Activated T-helper 2 cell treated with anti-CD3 and anti-CD28 coated beads, Interferon-gamma antibody, Interleukin-2, Interleukin-4, amounts not matched to agents 10 μg/mL and 5 μg/mL and 100 μg/mL, durations not matched to agents 14 hours and 24 hours and 36 hours (primary cell): ENCODE measurements at regions not wholly inside any gene's neighbourhood (a gene's known extent, or its start where the extent isn't known, plus 50 kb on each side); places are given as distances from the start of the nearest gene placed in this dataset.

Source experiments
- DNase-seq: peaks from one replicate; pipeline ENCODE4 v3.0.0; 2021; ENCODE audit warnings: low spot score
- H3K27ac Mint-ChIP-seq: one replicate; pipeline ENCODE4 v1.8.0; 2021; ENCODE audit warnings: mixed read lengths
- H3K27me3 Mint-ChIP-seq: one replicate; pipeline ENCODE4 v1.8.0; 2021; ENCODE audit warnings: low read depth, mixed read lengths
- H3K36me3 Mint-ChIP-seq: one replicate; pipeline ENCODE4 v1.8.0; 2021; ENCODE audit warnings: low read depth, mixed read lengths
- H3K4me1 Mint-ChIP-seq: one replicate; pipeline ENCODE4 v1.8.0; 2021; ENCODE audit warnings: low read depth, mixed read lengths
- H3K4me3 Mint-ChIP-seq: one replicate; pipeline ENCODE4 v1.8.0; 2021; ENCODE audit warnings: low read depth, mild to moderate bottlenecking, moderate library complexity, mixed read lengths
- H3K9me3 Mint-ChIP-seq: one replicate; pipeline ENCODE4 v1.8.0; 2021; ENCODE audit warnings: mixed read lengths
- intact Hi-C: fragments of 100-400 bp; cut with micrococcal nuclease; formaldehyde crosslinking; loops from one replicate; pipeline ENCODE4 v1.15.1; 2023

DNA sequence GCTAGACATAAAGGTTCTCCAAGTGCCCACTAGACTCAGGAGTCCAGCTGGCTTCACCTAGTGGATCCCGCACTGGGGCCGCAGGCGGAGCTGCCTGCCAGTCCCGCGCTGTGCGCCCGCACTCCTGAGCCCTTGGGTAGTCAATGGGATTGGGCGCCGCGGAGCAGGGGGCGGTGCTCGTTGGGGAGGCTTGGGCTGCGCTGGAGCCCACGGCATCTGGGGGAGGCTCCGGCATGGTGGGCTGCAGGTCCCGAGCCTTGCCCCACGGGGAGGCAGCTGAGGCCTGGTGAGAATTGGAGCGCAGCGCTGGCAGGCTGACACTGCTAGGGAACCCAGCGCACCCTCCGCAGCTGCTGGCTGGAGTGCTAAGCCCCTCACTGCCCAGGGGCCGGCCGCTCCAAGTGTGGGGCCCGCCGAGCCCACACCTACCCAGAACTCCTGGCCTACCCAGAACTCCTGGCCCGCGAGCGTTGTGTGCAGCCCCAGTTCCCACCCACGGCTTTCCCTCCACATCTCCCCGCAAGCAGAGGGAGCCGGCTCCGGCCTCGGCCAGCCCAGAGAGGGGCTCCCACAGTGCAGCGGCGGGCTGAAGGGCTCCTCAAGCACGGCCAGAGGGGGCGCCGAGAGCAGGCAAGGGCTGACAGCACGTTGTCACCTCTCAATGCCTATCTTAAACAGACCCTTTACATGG lies 260.7 kb upstream of the DMRT1 start:
- Mint-ChIP-seq H3K9me3 (no peaks in the 10 kb centered on the region), H3K4me1 (no peaks in the 10 kb centered on the region), H3K27ac (no peak overlapping the region), H3K27me3 (peaks cover 2% of the 10 kb centered on the region), H3K36me3 (no peaks in the 10 kb centered on the region), H3K4me3 (no peak overlapping the region)
- DNase-seq, result no peak
- intact Hi-C loops, result no loop called here

DNA sequence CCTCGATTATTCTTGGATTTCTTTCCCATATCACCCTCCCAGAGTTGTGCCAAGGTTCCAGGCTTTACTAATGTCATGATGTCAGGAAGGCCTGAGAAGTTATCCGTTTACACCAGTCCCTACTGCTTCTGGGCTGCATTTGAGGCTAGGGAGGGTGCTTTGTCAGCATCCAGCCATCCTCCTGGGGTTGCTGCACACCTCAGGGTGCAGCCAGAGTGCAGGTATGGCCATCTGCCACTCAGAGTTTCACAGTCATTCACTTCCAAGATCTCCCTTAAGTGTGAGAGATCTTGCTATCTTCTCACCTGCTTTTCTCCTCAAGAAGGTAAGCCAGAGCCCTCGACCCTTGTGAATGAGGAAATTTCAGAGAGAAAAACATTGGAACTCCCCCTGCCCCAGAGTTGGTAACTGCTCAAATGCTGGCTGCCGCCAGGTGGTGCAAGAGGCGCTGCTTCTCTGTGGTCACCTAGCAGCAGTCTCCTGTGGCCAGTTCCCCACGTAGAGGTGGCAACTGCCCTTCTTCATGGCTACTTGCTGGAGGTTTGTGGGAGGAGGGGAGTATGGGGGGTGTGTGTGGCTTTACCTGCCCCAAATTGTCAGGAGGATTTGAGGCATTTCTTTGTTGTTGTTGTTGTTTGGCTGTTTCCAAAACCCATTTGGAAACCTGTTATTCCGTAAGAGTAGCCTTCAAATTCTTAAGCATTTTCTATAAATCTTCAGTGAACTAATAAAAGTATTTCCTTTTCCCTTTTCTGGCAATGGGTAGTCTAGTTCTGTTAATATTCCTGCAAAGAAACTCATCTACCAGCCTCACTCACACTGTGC lies 259.6 kb upstream of the DMRT1 start:
- Mint-ChIP-seq H3K4me3 (no peak overlapping the region), H3K9me3 (no peaks in the 10 kb centered on the region), H3K27me3 (peaks cover under 1% of the 10 kb centered on the region), H3K36me3 (no peaks in the 10 kb centered on the region), H3K4me1 (no peaks in the 10 kb centered on the region), H3K27ac (no peak overlapping the region)
- intact Hi-C loops, result no loop called here
- DNase-seq, result no peak

DNA sequence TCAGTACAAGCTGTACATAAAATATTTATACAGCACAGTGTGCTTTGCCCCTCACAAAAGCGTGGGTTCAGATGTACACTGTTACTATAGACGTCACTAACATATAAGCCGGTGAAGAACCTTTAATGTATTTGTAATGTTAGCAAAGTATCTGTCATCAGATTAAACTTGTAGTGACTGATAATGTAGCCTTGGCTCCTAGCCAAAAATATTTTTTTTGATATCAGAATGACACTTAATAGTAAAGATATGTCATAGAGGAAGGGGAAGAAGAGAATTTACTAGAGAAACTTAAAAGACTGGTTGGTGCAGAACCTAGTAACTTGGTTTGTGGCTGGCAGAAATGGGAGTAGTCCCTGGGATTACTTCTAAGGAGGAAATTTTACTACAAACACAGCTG lies 258.7 kb upstream of the DMRT1 start:
- Mint-ChIP-seq H3K36me3 (no peaks in the 10 kb centered on the region), H3K27me3 (no peaks in the 10 kb centered on the region), H3K27ac (no peak overlapping the region), H3K4me1 (no peaks in the 10 kb centered on the region), H3K9me3 (no peaks in the 10 kb centered on the region), H3K4me3 (no peak overlapping the region)
- intact Hi-C loops, result no loop called here
- DNase-seq, result no peak

DNA sequence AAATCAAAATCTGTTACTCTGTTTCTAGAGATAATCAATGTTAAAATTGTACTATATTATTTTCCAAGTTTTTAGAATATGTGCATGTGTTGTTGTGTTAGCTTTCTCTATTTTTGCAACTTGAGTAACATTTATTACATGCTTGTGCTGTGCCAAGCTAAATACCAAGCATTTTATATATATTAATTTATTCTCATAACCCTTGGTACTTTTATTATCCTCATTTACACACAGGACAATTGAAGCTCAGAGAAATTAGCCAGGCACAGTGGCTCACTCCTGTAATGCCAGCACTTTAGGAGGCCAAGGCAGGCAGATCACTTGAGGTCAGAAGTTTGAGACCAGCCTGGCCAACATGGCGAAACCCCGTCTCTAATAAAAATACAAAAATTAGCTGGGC lies 254.0 kb upstream of the DMRT1 start:
- no peaks in the 10 kb centered on the region for H3K27me3 Mint-ChIP-seq
- no peaks in the 10 kb centered on the region for H3K9me3 Mint-ChIP-seq
- H3K4me1 Mint-ChIP-seq, result peaks cover 3% of the 10 kb centered on the region
- intact Hi-C loops, result no loop called here
- no peak overlapping the region for H3K4me3 Mint-ChIP-seq
- no peak overlapping the region for H3K27ac Mint-ChIP-seq
- no peaks in the 10 kb centered on the region for H3K36me3 Mint-ChIP-seq
- no peak for DNase-seq

DNA sequence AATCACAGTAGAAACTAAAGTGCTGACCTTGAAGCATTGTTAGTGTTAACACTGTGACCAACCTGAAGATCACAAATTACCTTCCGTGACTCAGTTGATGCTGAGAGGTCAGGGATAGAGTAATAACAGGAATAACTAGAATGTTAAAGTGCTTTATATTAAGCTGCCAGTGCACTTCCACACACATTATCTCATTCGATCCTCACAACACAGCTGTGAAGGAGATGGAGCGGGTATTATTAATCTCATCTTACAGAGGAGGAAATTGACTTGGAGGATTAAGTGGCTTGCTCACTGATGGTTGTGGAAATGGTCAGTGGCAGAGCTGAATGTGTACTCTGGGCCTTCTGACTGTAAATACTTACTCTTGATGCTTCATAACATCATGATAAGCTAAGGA lies 252.5 kb upstream of the DMRT1 start:
- no peak for DNase-seq
- Mint-ChIP-seq H3K9me3 (no peaks in the 10 kb centered on the region), H3K4me3 (no peak overlapping the region), H3K27me3 (peaks cover 6% of the 10 kb centered on the region), H3K4me1 (peaks cover 3% of the 10 kb centered on the region), H3K27ac (no peak overlapping the region), H3K36me3 (no peaks in the 10 kb centered on the region)
- intact Hi-C loops, result no loop called here

DNA sequence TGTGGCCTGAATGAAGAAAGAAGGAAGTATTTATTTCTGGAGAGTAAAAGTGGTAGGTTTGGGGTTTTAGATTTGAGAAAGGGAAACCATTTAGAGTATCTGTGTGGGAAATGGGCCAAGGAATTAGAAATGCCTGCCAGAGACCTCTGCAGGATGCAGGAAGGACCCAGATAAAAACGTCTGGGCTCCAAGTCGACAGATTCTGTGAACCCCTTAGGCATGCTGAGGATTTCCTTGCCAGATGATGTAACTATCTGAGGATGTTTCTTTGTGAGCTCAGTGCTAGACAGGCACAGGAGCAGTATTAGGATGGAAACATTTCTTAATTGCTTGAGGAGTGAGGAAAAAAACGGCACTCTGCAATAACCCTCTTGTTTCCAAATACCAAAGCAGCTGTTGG lies 251.8 kb upstream of the DMRT1 start:
- intact Hi-C loops, result no loop called here
- Mint-ChIP-seq H3K9me3 (no peaks in the 10 kb centered on the region), H3K4me1 (peaks cover 3% of the 10 kb centered on the region), H3K27ac (no peak overlapping the region), H3K36me3 (no peaks in the 10 kb centered on the region), H3K4me3 (no peak overlapping the region), H3K27me3 (peaks cover 10% of the 10 kb centered on the region)
- DNase-seq, result no peak

DNA sequence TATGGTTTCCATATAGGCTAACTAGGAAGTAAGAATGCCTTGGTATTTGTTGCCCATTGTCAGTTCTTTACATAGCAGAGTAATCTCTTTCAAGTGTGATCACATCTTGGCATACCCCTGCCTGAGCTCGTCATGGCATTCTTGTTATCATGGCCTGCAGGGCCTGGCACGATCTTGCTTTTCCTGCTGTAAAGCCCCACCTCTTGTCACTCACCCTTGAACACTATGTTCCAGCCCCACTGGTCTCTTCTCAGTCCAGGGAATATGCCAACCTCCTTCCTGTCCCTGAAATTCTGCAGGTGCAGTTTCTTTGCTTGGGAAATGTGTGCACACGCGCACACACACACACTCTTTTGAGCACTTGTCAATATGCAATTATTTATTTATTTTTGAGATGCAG lies 250.2 kb upstream of the DMRT1 start:
- no peak for DNase-seq
- intact Hi-C loops, result no loop called here
- Mint-ChIP-seq H3K4me1 (peaks cover 3% of the 10 kb centered on the region), H3K27me3 (peaks cover 14% of the 10 kb centered on the region), H3K27ac (no peak overlapping the region), H3K36me3 (no peaks in the 10 kb centered on the region), H3K4me3 (no peak overlapping the region), H3K9me3 (no peaks in the 10 kb centered on the region)

DNA sequence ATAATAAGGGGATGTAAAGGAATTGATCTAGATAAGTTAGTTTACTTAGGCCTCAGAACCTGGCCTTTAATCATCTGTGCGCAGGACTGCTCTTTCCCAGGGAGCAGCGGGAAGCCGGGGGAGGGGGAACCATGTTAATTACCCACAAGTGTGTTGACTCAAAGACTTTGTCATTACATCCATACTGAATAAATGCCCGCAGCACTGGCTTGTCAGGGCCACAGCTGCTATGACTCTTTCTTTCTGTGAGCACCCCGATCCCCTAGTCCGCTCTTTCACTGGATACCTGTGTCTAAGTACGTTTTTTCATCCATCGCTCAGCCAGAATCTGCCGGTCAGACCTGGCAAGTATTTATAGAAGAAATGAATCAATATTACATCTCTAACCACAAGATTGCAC lies 249.3 kb upstream of the DMRT1 start:
- DNase-seq, result no peak
- no peaks in the 10 kb centered on the region for H3K9me3 Mint-ChIP-seq
- H3K4me3 Mint-ChIP-seq, result no peak overlapping the region
- intact Hi-C loops, result no loop called here
- no peak overlapping the region for H3K27ac Mint-ChIP-seq
- peaks cover 3% of the 10 kb centered on the region for H3K4me1 Mint-ChIP-seq
- no peaks in the 10 kb centered on the region for H3K36me3 Mint-ChIP-seq
- H3K27me3 Mint-ChIP-seq, result peaks cover 17% of the 10 kb centered on the region

DNA sequence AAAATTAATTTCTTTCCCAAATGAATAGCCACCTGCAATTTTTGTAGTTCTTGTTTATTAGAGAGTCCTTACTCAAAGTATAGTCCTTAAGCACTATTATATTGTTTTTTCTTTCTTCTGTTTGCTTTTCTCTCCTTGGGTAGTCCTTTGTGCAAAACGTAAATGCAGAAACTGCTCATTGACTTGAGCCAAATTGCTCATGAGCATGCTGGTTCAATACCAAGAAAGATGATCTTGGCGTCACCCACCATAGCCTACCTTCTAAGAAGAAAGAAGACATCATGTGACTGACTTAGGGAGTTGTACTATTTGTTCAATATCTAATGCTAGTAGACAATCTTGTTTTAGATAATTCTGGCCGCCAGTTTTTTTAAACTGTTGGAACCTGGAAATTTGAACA lies 248.8 kb upstream of the DMRT1 start:
- H3K27ac Mint-ChIP-seq, result no peak overlapping the region
- H3K4me1 Mint-ChIP-seq, result peaks cover 3% of the 10 kb centered on the region
- no peak overlapping the region for H3K4me3 Mint-ChIP-seq
- peaks cover 17% of the 10 kb centered on the region for H3K27me3 Mint-ChIP-seq
- intact Hi-C loops, result no loop called here
- no peaks in the 10 kb centered on the region for H3K36me3 Mint-ChIP-seq
- H3K9me3 Mint-ChIP-seq, result no peaks in the 10 kb centered on the region
- DNase-seq, result no peak

DNA sequence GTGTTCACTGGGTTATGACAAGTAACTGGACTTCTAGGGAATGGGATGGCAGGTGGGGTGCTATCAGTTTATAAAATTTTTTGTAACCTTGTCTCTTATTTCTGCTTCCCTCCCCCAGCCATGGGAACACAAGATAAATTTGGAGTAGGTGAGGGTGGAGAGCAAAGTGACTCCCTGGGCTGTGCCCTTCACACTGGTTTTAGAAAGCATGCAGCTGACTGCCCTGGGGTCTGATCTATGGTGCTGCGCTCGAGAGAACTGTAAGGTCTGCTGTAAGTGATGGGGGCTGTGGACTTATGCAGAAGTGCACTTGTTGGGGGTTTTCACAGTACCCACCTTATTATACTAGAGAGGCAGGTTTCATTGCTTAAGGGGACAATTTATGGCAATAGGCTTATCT lies 247.7 kb upstream of the DMRT1 start:
- no peaks in the 10 kb centered on the region for H3K36me3 Mint-ChIP-seq
- H3K27ac Mint-ChIP-seq, result no peak overlapping the region
- H3K27me3 Mint-ChIP-seq, result peaks cover 21% of the 10 kb centered on the region
- H3K9me3 Mint-ChIP-seq, result no peaks in the 10 kb centered on the region
- no peak for DNase-seq
- H3K4me1 Mint-ChIP-seq, result peaks cover 3% of the 10 kb centered on the region
- intact Hi-C loops, result no loop called here
- H3K4me3 Mint-ChIP-seq, result no peak overlapping the region

DNA sequence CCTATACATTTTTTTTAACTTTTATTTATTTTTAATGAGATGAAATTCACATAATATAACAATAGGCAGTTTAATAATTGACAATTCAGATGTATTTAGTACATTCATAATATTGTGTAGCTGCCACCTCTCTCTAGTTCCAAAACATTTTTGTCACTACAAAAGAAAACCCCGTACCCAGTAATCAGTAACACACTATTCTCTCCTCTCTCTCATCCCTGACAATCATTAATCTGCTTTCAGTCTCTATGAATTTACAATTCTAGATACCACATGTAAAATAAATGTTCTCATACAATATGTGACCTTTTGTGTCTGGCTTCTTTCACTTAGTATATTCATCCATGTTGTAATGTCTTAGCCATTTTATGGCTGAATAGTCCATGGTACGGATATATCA lies 244.8 kb upstream of the DMRT1 start:
- Mint-ChIP-seq H3K4me3 (no peak overlapping the region), H3K4me1 (no peaks in the 10 kb centered on the region), H3K27ac (no peak overlapping the region), H3K36me3 (no peaks in the 10 kb centered on the region), H3K9me3 (no peaks in the 10 kb centered on the region), H3K27me3 (peaks cover 23% of the 10 kb centered on the region)
- no peak for DNase-seq
- intact Hi-C loops, result no loop called here

DNA sequence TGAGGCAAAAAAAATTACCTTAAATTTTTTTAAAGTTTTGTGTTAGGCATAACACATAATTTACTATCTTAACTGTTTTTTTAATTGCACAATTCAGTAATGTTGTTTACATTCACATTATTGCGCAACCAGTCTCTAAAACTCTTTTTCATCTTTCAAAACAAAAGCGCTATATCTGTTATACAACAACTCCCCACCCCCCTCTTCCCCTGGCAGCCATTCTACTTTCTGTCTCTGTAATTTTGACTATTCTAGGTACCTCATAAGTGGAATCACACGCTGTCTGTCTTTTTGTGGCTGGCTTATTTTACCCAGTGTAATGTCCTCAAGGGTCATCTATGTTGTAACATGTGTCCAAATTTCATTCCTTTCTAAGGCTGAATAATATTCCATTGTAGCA lies 241.5 kb upstream of the DMRT1 start:
- Mint-ChIP-seq H3K4me3 (no peak overlapping the region), H3K4me1 (no peaks in the 10 kb centered on the region), H3K27ac (no peak overlapping the region), H3K36me3 (no peaks in the 10 kb centered on the region), H3K27me3 (peaks cover 16% of the 10 kb centered on the region), H3K9me3 (no peaks in the 10 kb centered on the region)
- no peak for DNase-seq
- intact Hi-C loops, result no loop called here

DNA sequence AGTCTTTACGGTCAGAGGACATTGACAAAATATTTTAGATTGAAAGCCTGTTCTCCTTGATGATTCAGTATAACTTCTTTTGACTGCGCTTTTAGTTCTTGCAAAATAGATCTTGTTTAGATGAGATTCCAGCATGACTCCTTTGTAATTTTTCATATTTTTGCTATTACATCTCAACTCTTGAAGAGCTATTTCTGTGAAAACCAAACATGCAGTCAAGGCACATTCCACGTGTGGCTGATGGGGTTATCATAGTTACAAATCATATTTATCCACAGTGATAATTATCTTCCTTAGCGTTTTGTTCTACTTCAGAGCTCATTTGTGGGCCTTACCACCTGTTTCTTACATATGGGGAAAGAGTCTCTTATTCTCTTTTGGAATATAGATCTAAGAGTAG lies 238.8 kb upstream of the DMRT1 start:
- intact Hi-C loops, result no loop called here
- no peak for DNase-seq
- Mint-ChIP-seq H3K9me3 (no peaks in the 10 kb centered on the region), H3K27me3 (peaks cover 10% of the 10 kb centered on the region), H3K36me3 (no peaks in the 10 kb centered on the region), H3K4me3 (no peak overlapping the region), H3K4me1 (no peaks in the 10 kb centered on the region), H3K27ac (no peak overlapping the region)
